Liver (tissue), 3 donors: ENCODE measurements at regions not wholly inside any gene's neighbourhood (a gene's known extent, or its start where the extent isn't known, plus 50 kb on each side); places are given as distances from the start of the nearest gene placed in this dataset.

Source experiments
- ATF3 ChIP-seq: IDR thresholded peaks from 2 replicates; pipeline ENCODE4 v1.6.1; 2016; ENCODE audit warnings: antibody characterized with exemption
- CTCF ChIP-seq: fragments of 150-350 bp; IDR thresholded peaks from 2 replicates; pipeline ENCODE4 v1.5.1; 2017; ENCODE audit warnings: improper control_type of control experiment, low read depth, low read length; ENCODE audit not compliant: missing input control
- FOXA1 ChIP-seq: IDR thresholded peaks from 2 replicates; pipeline ENCODE4 v1.6.1; 2016; ENCODE audit warnings: antibody characterized with exemption
- JUND ChIP-seq, 2 donors: IDR thresholded peaks; 2 replicates each; pipeline ENCODE4 v1.6.1; 2016; ENCODE audit warnings: antibody characterized with exemption in 2 of 2
- MAX ChIP-seq: IDR thresholded peaks from 2 replicates; pipeline ENCODE4 v1.6.1; 2016; ENCODE audit warnings: antibody characterized with exemption
- RXRA ChIP-seq, 2 donors: IDR thresholded peaks; 2 replicates each; pipeline ENCODE4 v1.6.1; 2017 to 2018; ENCODE audit warnings: antibody characterized with exemption in 2 of 2, mild to moderate bottlenecking in 1 of 2
- TAF1 ChIP-seq: conservative IDR thresholded peaks from 2 replicates; pipeline ENCODE4 v1.6.1; 2016; ENCODE audit warnings: antibody characterized with exemption, mild to moderate bottlenecking
- donor health status: healthy.
- donor health status: healthy.

GRCh38 chr4:28256295-28256694 lies 1395.7 kb downstream of the STIM2 start:
- no peak for TF ChIP-seq CTCF
- TF ChIP-seq RXRA (IDR thresholded peaks at IDR 0.05), result no peak
- TF ChIP-seq ATF3, result no peak
- no peak for TF ChIP-seq TAF1
- no peak for TF ChIP-seq JUND (IDR thresholded peaks at IDR 0.05)
- TF ChIP-seq MAX, result no peak
- TF ChIP-seq FOXA1, result no peak
